ENCODE measurements at regions not wholly inside any gene's neighbourhood (a gene's known extent, or its start where the extent isn't known, plus 50 kb on each side); places are given as distances from the start of the nearest gene placed in this dataset.

DNA sequence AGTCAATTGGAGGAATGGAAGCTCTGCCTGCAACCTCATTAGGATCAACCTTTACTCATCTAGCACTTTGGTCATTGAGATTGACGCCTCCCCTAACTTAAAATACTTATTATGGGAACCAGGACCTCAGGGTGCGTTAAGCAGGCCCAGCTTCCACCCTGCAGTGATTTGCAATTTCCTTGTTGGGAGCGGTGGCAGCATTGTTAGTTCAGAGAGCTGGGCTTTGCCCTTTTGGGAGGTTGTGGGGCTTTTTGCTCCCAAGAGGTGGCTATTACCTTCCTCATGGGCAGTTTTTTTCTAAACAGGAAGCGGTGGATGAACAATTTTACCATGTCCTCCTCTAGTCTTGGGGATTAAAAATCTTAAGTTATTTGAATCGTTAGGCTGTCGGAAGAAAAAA, 60.9 kb downstream of the TMEM215 start:
- no peak for ATAC-seq (ENCODE audit: low read depth)
- peaks cover 4% of the 10 kb centered on the region for H3K9me3 Mint-ChIP-seq (ENCODE audit: insufficient read depth)
- CTCF ChIA-PET = no interaction called here
- Histone ChIP-seq H3K79me2 (ENCODE audit: control insufficient read depth, insufficient read depth, low read length) (no peaks in the 10 kb centered on the region), H2AFZ (ENCODE audit: insufficient read depth, low read depth, low read length, poor library complexity, severe bottlenecking) (no peak overlapping the region), H3K4me1 (ENCODE audit: control insufficient read depth in 2 of 2, insufficient read depth in 2 of 2, low read length in 2 of 2) (no peaks in the 10 kb centered on the region), H4K20me1 (ENCODE audit: control insufficient read depth, insufficient read depth, low read length, poor library complexity, severe bottlenecking) (no peaks in the 10 kb centered on the region), H3K9ac (ENCODE audit: low read length) (no peak overlapping the region), H3K4me3 (ENCODE audit: control extremely low read depth in 1 of 5, extremely low read depth in 1 of 5, insufficient read depth in 1 of 5, low read depth in 2 of 5, low read length in 4 of 5) (no peak overlapping the region), H3K9me3 (ENCODE audit: control extremely low read depth in 1 of 3, control insufficient read depth in 2 of 3, insufficient read depth in 1 of 3, low read length in 2 of 3) (no peaks in the 10 kb centered on the region), H3K36me3 (replicated peaks in 1 of 2; ENCODE audit: control extremely low read depth in 1 of 2, control insufficient read depth in 1 of 2, extremely low read depth in 1 of 2, insufficient read depth in 2 of 2, low read length in 1 of 2) (no peaks in the 10 kb centered on the region), H3K4me2 (replicated peaks; ENCODE audit: low read depth, low read length, poor library complexity, severe bottlenecking) (no peak overlapping the region), H3K27me3 (replicated peaks in 1 of 4; ENCODE audit: control extremely low read depth in 1 of 4, control insufficient read depth in 3 of 4, insufficient read depth in 4 of 4, low read length in 3 of 4) (peaks cover 0 to 5% (median 0%) of the 10 kb centered on the region in 4 experiments), H3K27ac (ENCODE audit: low read length in 2 of 2) (no peak overlapping the region)
- no peak overlapping the region for H3K4me3 Mint-ChIP-seq
- no peak overlapping the region for H3K27ac Mint-ChIP-seq
- DNase-seq = no peak
- TF ChIP-seq EZH2 (IDR thresholded peaks at IDR 0.05; ENCODE audit: borderline replicate concordance, insufficient read depth, low read depth, low read length, poor library complexity, severe bottlenecking) = no peak
- TF ChIP-seq, protein P1, sequence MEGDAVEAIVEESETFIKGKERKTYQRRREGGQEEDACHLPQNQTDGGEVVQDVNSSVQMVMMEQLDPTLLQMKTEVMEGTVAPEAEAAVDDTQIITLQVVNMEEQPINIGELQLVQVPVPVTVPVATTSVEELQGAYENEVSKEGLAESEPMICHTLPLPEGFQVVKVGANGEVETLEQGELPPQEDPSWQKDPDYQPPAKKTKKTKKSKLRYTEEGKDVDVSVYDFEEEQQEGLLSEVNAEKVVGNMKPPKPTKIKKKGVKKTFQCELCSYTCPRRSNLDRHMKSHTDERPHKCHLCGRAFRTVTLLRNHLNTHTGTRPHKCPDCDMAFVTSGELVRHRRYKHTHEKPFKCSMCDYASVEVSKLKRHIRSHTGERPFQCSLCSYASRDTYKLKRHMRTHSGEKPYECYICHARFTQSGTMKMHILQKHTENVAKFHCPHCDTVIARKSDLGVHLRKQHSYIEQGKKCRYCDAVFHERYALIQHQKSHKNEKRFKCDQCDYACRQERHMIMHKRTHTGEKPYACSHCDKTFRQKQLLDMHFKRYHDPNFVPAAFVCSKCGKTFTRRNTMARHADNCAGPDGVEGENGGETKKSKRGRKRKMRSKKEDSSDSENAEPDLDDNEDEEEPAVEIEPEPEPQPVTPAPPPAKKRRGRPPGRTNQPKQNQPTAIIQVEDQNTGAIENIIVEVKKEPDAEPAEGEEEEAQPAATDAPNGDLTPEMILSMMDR (IDR thresholded peaks at IDR 0.05) = no peak
- WGBS (ENCODE audit: insufficient coverage) = 100% methylated on average over 1 of the region's 6 CpGs
- intact Hi-C loops (cut with micrococcal nuclease) = no loop called here
- peaks cover 40% of the 10 kb centered on the region for H3K27me3 Mint-ChIP-seq
- POLR2A ChIA-PET = no interaction called here
- H3K4me1 Mint-ChIP-seq = no peaks in the 10 kb centered on the region

DNA sequence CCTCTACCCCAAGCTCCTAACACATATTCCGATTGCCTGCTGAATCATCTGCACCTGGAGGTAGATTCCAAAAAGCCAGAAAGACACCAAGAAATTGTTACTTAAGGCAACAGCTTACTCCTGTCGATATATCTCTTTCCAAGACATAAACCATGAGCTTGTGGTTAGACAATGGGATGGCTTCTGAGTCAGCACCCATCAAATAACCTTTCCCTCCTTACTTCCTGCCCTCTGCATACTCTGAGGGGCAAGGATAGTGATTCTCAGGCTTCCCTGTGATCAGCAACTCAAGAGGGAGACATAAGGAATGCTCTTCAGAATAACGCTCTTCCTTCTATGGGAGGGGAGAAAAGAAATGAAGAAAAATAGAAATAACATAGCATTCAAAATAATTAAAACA, 70.9 kb downstream of the TMEM215 start:
- 67% methylated on average over 1 of the region's 3 CpGs for WGBS (ENCODE audit: insufficient coverage)
- no peak overlapping the region for H3K4me3 Mint-ChIP-seq
- no peak for DNase-seq
- intact Hi-C loops (cut with micrococcal nuclease) = no loop called here
- POLR2A ChIA-PET = no interaction called here
- H3K27ac Mint-ChIP-seq = no peak overlapping the region
- H3K4me2 ChIP-seq (replicated peaks; ENCODE audit: low read depth, low read length, poor library complexity, severe bottlenecking) = no peak overlapping the region
- no peak overlapping the region for H3K27ac ChIP-seq (ENCODE audit: low read length in 2 of 2)
- no peak overlapping the region for H3K9ac ChIP-seq (ENCODE audit: low read length)
- H3K4me1 Mint-ChIP-seq = no peaks in the 10 kb centered on the region
- no peaks in the 10 kb centered on the region for H3K4me1 ChIP-seq (ENCODE audit: control insufficient read depth in 2 of 2, insufficient read depth in 2 of 2, low read length in 2 of 2)
- TF ChIP-seq, protein P1 (IDR thresholded peaks at IDR 0.05) = no peak
- TF ChIP-seq EZH2 (IDR thresholded peaks at IDR 0.05; ENCODE audit: borderline replicate concordance, insufficient read depth, low read depth, low read length, poor library complexity, severe bottlenecking) = no peak
- H3K36me3 ChIP-seq (replicated peaks in 1 of 2; ENCODE audit: control extremely low read depth in 1 of 2, control insufficient read depth in 1 of 2, extremely low read depth in 1 of 2, insufficient read depth in 2 of 2, low read length in 1 of 2) = no peaks in the 10 kb centered on the region
- no peaks in the 10 kb centered on the region for H3K9me3 ChIP-seq (ENCODE audit: control extremely low read depth in 1 of 3, control insufficient read depth in 2 of 3, insufficient read depth in 1 of 3, low read length in 2 of 3)
- no peaks in the 10 kb centered on the region for H4K20me1 ChIP-seq (ENCODE audit: control insufficient read depth, insufficient read depth, low read length, poor library complexity, severe bottlenecking)
- H3K27me3 Mint-ChIP-seq = peaks cover 22% of the 10 kb centered on the region
- no peak for ATAC-seq (ENCODE audit: low read depth)
- CTCF ChIA-PET = no interaction called here
- peaks cover 0 to 2% (median 0%) of the 10 kb centered on the region in 4 experiments for H3K27me3 ChIP-seq (replicated peaks in 1 of 4; ENCODE audit: control extremely low read depth in 1 of 4, control insufficient read depth in 3 of 4, insufficient read depth in 4 of 4, low read length in 3 of 4)
- H3K9me3 Mint-ChIP-seq (ENCODE audit: insufficient read depth) = no peaks in the 10 kb centered on the region
- H3K4me3 ChIP-seq (ENCODE audit: control extremely low read depth in 1 of 5, extremely low read depth in 1 of 5, insufficient read depth in 1 of 5, low read depth in 2 of 5, low read length in 4 of 5) = no peak overlapping the region
- H3K79me2 ChIP-seq (ENCODE audit: control insufficient read depth, insufficient read depth, low read length) = no peaks in the 10 kb centered on the region
- no peak overlapping the region for H2AFZ ChIP-seq (ENCODE audit: insufficient read depth, low read depth, low read length, poor library complexity, severe bottlenecking)
